BLaER1 (cell line): ENCODE measurements at regions not wholly inside any gene's neighbourhood (a gene's known extent, or its start where the extent isn't known, plus 50 kb on each side); places are given as distances from the start of the nearest gene placed in this dataset.
"Not testable (repeated sequence)": the region's sequence is repeated elsewhere in the genome, so short reads cannot be mapped to it uniquely, and the experiment has no call there.

ENCODE experiments used
- H3K27ac ChIP-seq: shearing (Covaris generic); formaldehyde crosslinking; 2 replicates; pipeline ENCODE4 v1.8.1; 2022
- H3K27me3 ChIP-seq: shearing (Covaris generic); formaldehyde crosslinking; 2 replicates; pipeline ENCODE4 v1.8.1; 2022
- H3K36me3 ChIP-seq: shearing (Covaris generic); formaldehyde crosslinking; 2 replicates; pipeline ENCODE4 v1.8.1; 2022
- H3K4me1 ChIP-seq: shearing (Covaris generic); formaldehyde crosslinking; 2 replicates; pipeline ENCODE4 v1.8.1; 2022
- H3K4me2 ChIP-seq: shearing (Covaris generic); formaldehyde crosslinking; 2 replicates; pipeline ENCODE4 v1.8.1; 2022
- H3K4me3 ChIP-seq: shearing (Covaris generic); formaldehyde crosslinking; 2 replicates; pipeline ENCODE4 v1.8.1; 2022
- H3K9ac ChIP-seq: shearing (Covaris generic); formaldehyde crosslinking; 2 replicates; pipeline ENCODE4 v1.8.1; 2022
- H3K9me3 ChIP-seq: shearing (Covaris generic); formaldehyde crosslinking; 2 replicates; pipeline ENCODE4 v1.8.1; 2022
- H4K20me1 ChIP-seq: shearing (Covaris generic); formaldehyde crosslinking; 2 replicates; pipeline ENCODE4 v1.8.1; 2022
- Cebpa-rat ChIP-seq: shearing (Covaris generic); IDR thresholded peaks from 2 replicates; pipeline ENCODE4 v1.8.1; 2022

DNA sequence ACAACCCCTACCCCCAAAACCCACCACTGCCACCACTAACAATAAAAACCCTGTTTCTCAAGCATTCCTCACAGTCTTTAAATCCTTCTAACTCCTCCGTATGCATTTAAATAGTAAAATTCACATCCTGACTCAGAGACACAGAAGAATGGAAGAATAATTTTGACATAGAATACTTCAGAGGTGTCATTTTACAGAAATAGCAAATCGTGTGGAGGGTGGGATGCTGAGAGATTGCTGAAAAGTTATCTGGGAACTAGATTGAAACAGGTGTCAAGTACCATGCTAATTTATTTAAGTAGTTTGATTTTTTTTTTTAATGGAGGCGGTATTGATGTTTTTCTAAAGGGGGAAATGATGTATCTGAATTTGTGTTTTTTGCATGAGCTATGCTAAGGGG lies 575.2 kb upstream of the TPK1 start:
- peaks cover 8% of the 10 kb centered on the region for H3K9me3 ChIP-seq
- H3K4me2 ChIP-seq, result no peak overlapping the region
- H3K27ac ChIP-seq, result no peak overlapping the region
- no peaks in the 10 kb centered on the region for H3K36me3 ChIP-seq
- H3K4me3 ChIP-seq, result no peak overlapping the region
- H3K27me3 ChIP-seq, result no peaks in the 10 kb centered on the region
- H3K4me1 ChIP-seq, result no peaks in the 10 kb centered on the region
- H4K20me1 ChIP-seq, result no peaks in the 10 kb centered on the region
- no peak overlapping the region for H3K9ac ChIP-seq
- TF ChIP-seq Cebpa-rat, result no peak

DNA sequence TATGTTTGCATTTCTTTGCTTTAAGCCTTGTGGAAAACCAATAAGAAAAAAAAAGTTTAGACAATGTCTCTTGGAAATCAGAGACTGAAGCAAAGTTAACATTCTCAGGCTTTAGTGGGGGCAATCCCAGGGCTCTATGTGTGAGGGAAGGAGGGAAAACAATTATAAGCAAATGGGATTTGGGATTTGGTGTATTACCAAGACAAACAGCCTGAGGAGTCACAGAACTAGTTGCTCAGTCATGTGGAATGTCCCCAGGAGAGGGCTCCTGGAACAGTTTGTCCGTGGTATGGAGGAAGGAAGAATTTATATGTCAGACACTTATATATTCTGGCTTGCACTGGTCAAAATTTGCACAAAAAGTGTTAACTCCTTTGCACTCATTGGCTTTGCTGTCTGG lies 562.9 kb upstream of the TPK1 start:
- H3K4me1 ChIP-seq, result no peaks in the 10 kb centered on the region
- H3K9ac ChIP-seq, result no peak overlapping the region
- 0 out of 2 replicates have a peak, but pooled peaks cover 6% of the 10 kb centered on the region for H3K9me3 ChIP-seq
- no peak overlapping the region for H3K4me3 ChIP-seq
- no peaks in the 10 kb centered on the region for H4K20me1 ChIP-seq
- no peak overlapping the region for H3K4me2 ChIP-seq
- H3K27me3 ChIP-seq, result no peaks in the 10 kb centered on the region
- H3K27ac ChIP-seq, result no peak overlapping the region
- TF ChIP-seq Cebpa-rat, result no peak
- no peaks in the 10 kb centered on the region for H3K36me3 ChIP-seq

DNA sequence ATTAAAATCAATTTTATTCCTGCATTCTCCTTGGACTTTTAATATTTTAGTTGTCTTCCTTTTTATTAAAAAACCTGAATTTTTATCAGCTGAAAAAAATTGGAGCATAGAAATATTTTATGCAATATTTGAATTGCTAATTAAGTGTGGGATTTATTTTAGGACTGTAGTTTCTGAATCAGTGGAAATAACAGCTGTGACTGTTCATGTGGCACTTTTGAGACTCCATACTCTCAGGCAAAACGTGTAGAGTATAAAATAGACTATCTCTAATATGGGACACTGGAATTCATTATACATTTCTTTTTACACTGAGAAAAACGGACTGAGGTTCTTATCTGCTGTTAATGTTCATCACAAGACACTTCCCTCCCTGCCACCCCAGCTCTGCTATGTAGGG lies 558.3 kb upstream of the TPK1 start:
- 0 out of 2 replicates have a peak, but pooled peaks cover 6% of the 10 kb centered on the region for H3K9me3 ChIP-seq
- H3K27ac ChIP-seq, result no peak overlapping the region
- no peak for TF ChIP-seq Cebpa-rat
- no peak overlapping the region for H3K4me3 ChIP-seq
- H3K4me2 ChIP-seq, result no peak overlapping the region
- H3K9ac ChIP-seq, result no peak overlapping the region
- no peaks in the 10 kb centered on the region for H4K20me1 ChIP-seq
- no peaks in the 10 kb centered on the region for H3K36me3 ChIP-seq
- H3K4me1 ChIP-seq, result no peaks in the 10 kb centered on the region
- H3K27me3 ChIP-seq, result no peaks in the 10 kb centered on the region

- no peaks in the 10 kb centered on the region for H3K27me3 ChIP-seq
- no peak overlapping the region for H3K4me3 ChIP-seq
- no peak overlapping the region for H3K9ac ChIP-seq
- no peak overlapping the region for H3K27ac ChIP-seq
- H4K20me1 ChIP-seq, result no peaks in the 10 kb centered on the region
- H3K4me2 ChIP-seq, result no peak overlapping the region
- no peaks in the 10 kb centered on the region for H3K36me3 ChIP-seq
- peaks cover 5% of the 10 kb centered on the region; the same call in 1 of the 2 replicates for H3K9me3 ChIP-seq
- no peaks in the 10 kb centered on the region for H3K4me1 ChIP-seq
- TF ChIP-seq Cebpa-rat, result no peak
Observed at GRCh38 chr7:145382762-145383161, 546.9 kb upstream of the TPK1 start.

GRCh38 chr7:145378197-145378596 lies 542.3 kb upstream of the TPK1 start:
- Histone ChIP-seq H3K27ac (no peak overlapping the region), H4K20me1 (no peaks in the 10 kb centered on the region), H3K4me2 (no peak overlapping the region), H3K4me3 (no peak overlapping the region), H3K36me3 (no peaks in the 10 kb centered on the region), H3K9ac (no peak overlapping the region), H3K4me1 (no peaks in the 10 kb centered on the region), H3K27me3 (no peaks in the 10 kb centered on the region), H3K9me3 (no peaks in the 10 kb centered on the region)
- TF ChIP-seq Cebpa-rat, result no peak

GRCh38 chr7:145360511-145361100 lies 524.8 kb upstream of the TPK1 start:
- Histone ChIP-seq H3K4me2 (no peak overlapping the region), H3K9ac (no peak overlapping the region), H3K9me3 (peaks cover 12% of the 10 kb centered on the region), H3K4me3 (no peak overlapping the region), H4K20me1 (no peaks in the 10 kb centered on the region), H3K27ac (no peak overlapping the region), H3K27me3 (no peaks in the 10 kb centered on the region), H3K4me1 (no peaks in the 10 kb centered on the region), H3K36me3 (no peaks in the 10 kb centered on the region)
- no peak for TF ChIP-seq Cebpa-rat

DNA sequence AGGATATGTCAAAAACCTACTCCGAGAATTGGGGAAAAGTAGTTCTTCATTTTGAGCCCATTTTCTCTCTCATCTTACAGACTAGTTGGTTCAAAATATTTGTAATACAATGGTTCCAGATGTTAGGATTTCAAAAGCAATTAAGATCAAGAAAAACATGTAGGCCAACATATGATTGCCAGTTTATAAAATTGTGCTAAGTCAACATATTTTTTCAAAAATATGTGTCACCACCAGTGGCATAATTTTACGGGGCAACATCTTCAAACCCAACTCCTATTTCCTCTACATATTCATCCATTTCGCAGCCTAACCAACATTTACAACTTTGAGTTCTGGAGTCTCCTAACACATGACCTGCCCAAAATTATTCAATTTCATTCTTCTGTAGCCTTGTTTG lies 514.5 kb upstream of the TPK1 start:
- Histone ChIP-seq H3K4me1 (no peaks in the 10 kb centered on the region), H4K20me1 (no peaks in the 10 kb centered on the region), H3K27ac (no peak overlapping the region), H3K9me3 (no peaks in the 10 kb centered on the region), H3K4me2 (no peak overlapping the region), H3K9ac (no peak overlapping the region), H3K27me3 (no peaks in the 10 kb centered on the region), H3K36me3 (no peaks in the 10 kb centered on the region), H3K4me3 (no peak overlapping the region)
- no peak for TF ChIP-seq Cebpa-rat

- H3K4me2 ChIP-seq, H3K4me3 ChIP-seq, H3K36me3 ChIP-seq, H4K20me1 ChIP-seq, H3K27ac ChIP-seq, H3K9ac ChIP-seq, H3K9me3 ChIP-seq, H3K27me3 ChIP-seq, H3K4me1 ChIP-seq: not testable (repeated sequence)
Observed at GRCh38 chr7:145349452-145349851, 513.6 kb upstream of the TPK1 start.

DNA sequence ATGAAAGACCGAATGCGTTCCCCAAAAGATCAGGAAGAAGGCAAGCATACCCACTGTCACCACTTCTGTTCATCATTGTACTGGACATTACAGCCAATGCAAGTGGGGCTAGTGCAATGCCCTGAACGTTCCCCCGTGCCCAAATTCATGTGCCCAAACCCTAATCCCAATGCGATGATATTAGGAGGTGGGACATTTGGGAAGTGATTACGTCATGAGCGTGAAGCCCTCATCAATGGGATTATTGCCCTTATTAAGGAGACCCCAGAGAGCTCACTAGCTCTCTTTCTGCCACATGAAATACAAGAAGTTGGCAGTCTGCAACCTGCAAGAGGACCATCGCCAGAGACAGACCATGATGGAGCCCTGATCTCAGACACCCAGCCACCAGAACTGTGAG lies 511.4 kb upstream of the TPK1 start:
- no peak overlapping the region for H3K4me3 ChIP-seq
- no peak overlapping the region for H3K9ac ChIP-seq
- no peaks in the 10 kb centered on the region for H3K27me3 ChIP-seq
- no peaks in the 10 kb centered on the region for H4K20me1 ChIP-seq
- H3K36me3 ChIP-seq, result no peaks in the 10 kb centered on the region
- no peaks in the 10 kb centered on the region for H3K4me1 ChIP-seq
- no peaks in the 10 kb centered on the region for H3K9me3 ChIP-seq
- no peak overlapping the region for H3K27ac ChIP-seq
- H3K4me2 ChIP-seq, result no peak overlapping the region
- no peak for TF ChIP-seq Cebpa-rat

DNA sequence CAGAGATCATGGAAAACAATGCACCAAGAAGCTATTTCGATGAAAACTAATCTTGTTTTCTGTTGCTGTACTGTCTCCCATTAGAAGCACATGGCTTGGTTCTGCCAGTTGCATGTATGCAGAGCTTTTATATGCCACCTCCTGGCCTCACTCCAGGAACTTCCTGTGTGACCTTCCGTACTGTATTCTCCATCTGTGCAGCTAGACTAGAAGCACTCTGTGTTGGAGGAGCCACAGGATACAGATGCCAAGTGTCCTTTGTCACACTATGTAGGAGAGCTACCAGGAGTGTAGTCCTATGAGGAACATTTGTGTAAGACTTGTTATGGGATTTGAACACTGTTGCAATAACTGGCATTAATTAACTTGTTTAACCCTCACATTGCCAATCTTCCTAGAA lies 503.5 kb upstream of the TPK1 start:
- Histone ChIP-seq H4K20me1 (no peaks in the 10 kb centered on the region), H3K27me3 (no peaks in the 10 kb centered on the region), H3K4me1 (no peaks in the 10 kb centered on the region), H3K4me3 (no peak overlapping the region), H3K9me3 (no peaks in the 10 kb centered on the region), H3K9ac (no peak overlapping the region), H3K27ac (no peak overlapping the region), H3K4me2 (no peak overlapping the region), H3K36me3 (no peaks in the 10 kb centered on the region)
- TF ChIP-seq Cebpa-rat, result no peak

- H3K36me3 ChIP-seq, result no peaks in the 10 kb centered on the region
- no peak overlapping the region for H3K4me2 ChIP-seq
- H3K4me1 ChIP-seq, result no peaks in the 10 kb centered on the region
- H3K27ac ChIP-seq, result no peak overlapping the region
- no peak for TF ChIP-seq Cebpa-rat
- H3K9me3 ChIP-seq, result no peaks in the 10 kb centered on the region
- H4K20me1 ChIP-seq, result no peaks in the 10 kb centered on the region
- H3K4me3 ChIP-seq, result no peak overlapping the region
- H3K27me3 ChIP-seq, result no peaks in the 10 kb centered on the region
- no peak overlapping the region for H3K9ac ChIP-seq
Observed at GRCh38 chr7:145331522-145331921, 495.7 kb upstream of the TPK1 start.
